AG04450 (cell line): ENCODE measurements at regions not wholly inside any gene's neighbourhood (a gene's known extent, or its start where the extent isn't known, plus 50 kb on each side); places are given as distances from the start of the nearest gene placed in this dataset.

Source experiments
- CTCF ChIA-PET: fragments of 300-600, 350-600 bp; formaldehyde crosslinking; extraction: SDS; loops from one replicate; lab custom pipeline; 2022; ENCODE audit warnings: antibody characterized with exemption, inconsistent platforms; lab: Charles Lee
- POLR2A ChIA-PET: fragments of 350-600 bp; formaldehyde crosslinking; extraction: SDS; loops from one replicate; lab custom pipeline; 2021; ENCODE audit warnings: antibody characterized with exemption, inconsistent platforms; lab: Yijun Ruan, JAX
- DNase-seq: peaks from one replicate; pipeline ENCODE4 v3.0.0-alpha.2; 2011; ENCODE audit warnings: low read depth, low spot score
- H3K27ac ChIP-seq: one replicate; pipeline ENCODE4 v1.5.1; 2012; ENCODE audit warnings: low read depth, low read length, control low read depth
- H3K27me3 ChIP-seq: one replicate; pipeline ENCODE4 v1.6.0; 2012; ENCODE audit warnings: low read length; ENCODE audit not compliant: control insufficient read depth, insufficient read depth
- H3K4me3 ChIP-seq: 2 replicates; pipeline ENCODE4 v1.5.1; 2011; ENCODE audit warnings: mild to moderate bottlenecking, low read depth, low read length, control low read depth
- H3K9me3 ChIP-seq: 2 replicates; pipeline ENCODE4 v1.5.1; 2012; ENCODE audit warnings: low read length; ENCODE audit not compliant: control insufficient read depth, insufficient read depth
- TF ChIP-seq, protein P1 (sequence below): IDR thresholded peaks from 2 replicates; pipeline ENCODE4 v1.5.1; 2011; ENCODE audit warnings: low read depth, low read length, control low read depth, inconsistent platforms

GRCh38 chr20:62573817-62574216 is 68.5 kb upstream of the SLCO4A1 start:
- no peak overlapping the region for H3K4me3 ChIP-seq
- H3K27me3 ChIP-seq, result peaks cover 16% of the 10 kb centered on the region
- POLR2A ChIA-PET, result no interaction called here
- CTCF ChIA-PET, result no interaction called here
- no peak overlapping the region for H3K27ac ChIP-seq
- no peak for DNase-seq
- H3K9me3 ChIP-seq, result peaks cover 5% of the 10 kb centered on the region
- TF ChIP-seq, protein P1, sequence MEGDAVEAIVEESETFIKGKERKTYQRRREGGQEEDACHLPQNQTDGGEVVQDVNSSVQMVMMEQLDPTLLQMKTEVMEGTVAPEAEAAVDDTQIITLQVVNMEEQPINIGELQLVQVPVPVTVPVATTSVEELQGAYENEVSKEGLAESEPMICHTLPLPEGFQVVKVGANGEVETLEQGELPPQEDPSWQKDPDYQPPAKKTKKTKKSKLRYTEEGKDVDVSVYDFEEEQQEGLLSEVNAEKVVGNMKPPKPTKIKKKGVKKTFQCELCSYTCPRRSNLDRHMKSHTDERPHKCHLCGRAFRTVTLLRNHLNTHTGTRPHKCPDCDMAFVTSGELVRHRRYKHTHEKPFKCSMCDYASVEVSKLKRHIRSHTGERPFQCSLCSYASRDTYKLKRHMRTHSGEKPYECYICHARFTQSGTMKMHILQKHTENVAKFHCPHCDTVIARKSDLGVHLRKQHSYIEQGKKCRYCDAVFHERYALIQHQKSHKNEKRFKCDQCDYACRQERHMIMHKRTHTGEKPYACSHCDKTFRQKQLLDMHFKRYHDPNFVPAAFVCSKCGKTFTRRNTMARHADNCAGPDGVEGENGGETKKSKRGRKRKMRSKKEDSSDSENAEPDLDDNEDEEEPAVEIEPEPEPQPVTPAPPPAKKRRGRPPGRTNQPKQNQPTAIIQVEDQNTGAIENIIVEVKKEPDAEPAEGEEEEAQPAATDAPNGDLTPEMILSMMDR, result no peak

DNA sequence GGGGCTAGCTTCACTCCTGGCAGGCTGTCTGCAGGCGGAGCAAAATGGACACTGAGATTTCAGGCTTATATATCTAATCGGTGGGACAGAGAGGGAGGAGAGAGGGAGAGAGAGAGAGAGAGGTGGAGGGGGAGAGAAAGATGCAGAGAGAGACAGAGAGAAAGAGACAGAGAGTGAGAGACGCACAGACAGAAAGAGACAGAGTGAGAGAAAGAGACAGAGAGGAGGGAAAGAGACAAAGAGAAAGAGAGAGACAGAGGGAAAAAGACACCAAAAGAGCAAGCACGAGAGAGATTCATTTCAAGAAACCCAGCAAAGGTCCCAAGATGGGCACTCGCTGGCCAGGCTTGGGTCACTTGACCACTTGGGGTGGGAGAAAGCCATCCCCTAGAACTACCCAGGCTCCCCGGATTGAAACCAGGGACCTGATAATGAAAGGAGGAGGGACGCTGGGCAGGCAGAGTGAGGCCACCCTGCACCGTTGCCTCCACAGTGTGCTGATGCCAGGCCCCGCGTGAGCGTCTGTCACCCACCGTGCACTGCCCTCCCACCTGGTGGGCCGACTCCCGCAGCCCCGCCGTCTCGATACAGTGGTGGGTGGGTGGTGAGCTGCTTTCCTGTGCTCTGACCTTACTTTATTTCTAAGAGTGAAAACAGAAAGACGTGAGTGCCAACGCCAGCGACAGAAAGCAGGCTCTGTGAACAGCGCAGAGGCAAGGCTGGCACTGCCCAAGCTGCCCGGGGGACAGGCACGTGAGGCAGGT is 67.9 kb upstream of the SLCO4A1 start:
- peaks cover 16% of the 10 kb centered on the region for H3K27me3 ChIP-seq
- peaks cover 5% of the 10 kb centered on the region for H3K9me3 ChIP-seq
- H3K27ac ChIP-seq, result no peak overlapping the region
- H3K4me3 ChIP-seq, result no peak overlapping the region
- no peak for DNase-seq
- ChIA-PET POLR2A (no interaction called here), CTCF (no interaction called here)
- TF ChIP-seq, protein P1, result no peak

- TF ChIP-seq, protein P1, result no peak
- Histone ChIP-seq H3K4me3 (no peak overlapping the region), H3K27me3 (peaks cover 23% of the 10 kb centered on the region), H3K9me3 (peaks cover 5% of the 10 kb centered on the region), H3K27ac (no peak overlapping the region)
- POLR2A ChIA-PET, result no interaction called here
- DNase-seq, result no peak
- CTCF ChIA-PET, result interaction anchor here (1.8 kb wide), 1 partner anchor 41 kb away, joined by 6 read pairs; no protein-coding TSS in a partner anchor
These were observed 66.2 kb upstream of the SLCO4A1 start for GRCh38 chr20:62575976-62576722.

DNA sequence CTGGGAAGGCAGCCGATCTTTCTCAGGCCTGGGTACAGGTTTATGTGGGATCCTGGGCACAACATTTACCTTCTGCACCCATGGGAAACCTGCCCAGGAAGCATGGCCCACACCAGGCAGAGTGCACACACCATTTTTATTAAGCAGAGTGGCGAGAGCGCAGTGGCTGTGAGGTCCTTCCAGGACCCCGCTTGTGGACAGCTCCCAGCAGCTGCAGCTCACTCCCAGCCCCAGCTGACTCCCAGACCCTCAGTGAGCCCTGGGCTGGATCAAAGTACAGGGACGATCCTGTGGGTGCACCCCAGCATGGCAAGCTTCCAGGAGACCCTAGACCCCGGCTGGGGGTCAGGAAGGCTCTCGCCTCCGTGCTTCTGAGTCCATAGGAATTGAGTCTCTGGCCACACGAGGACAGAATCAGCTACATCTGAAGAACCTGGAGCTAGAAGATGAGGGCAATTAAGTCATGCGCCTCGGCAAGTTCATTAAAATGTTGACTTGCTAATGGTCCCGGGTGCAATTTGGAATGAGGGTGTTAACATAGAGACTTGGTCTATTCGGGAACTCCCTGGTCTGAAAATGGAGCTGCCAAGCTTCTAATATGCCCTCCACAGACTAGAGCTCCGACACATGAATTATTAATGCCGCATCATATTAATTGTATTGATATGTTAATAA is 65.4 kb upstream of the SLCO4A1 start:
- POLR2A ChIA-PET, result no interaction called here

More for the DNA sequence above, 65.4 kb upstream of the SLCO4A1 start:
- no peak overlapping the region for H3K27ac ChIP-seq
- no peak for DNase-seq
- no peak overlapping the region for H3K4me3 ChIP-seq
- peaks cover 28% of the 10 kb centered on the region for H3K27me3 ChIP-seq
- H3K9me3 ChIP-seq, result peaks cover 2% of the 10 kb centered on the region
- TF ChIP-seq, protein P1, result no peak
- CTCF ChIA-PET, result interaction anchor here (1.8 kb wide), 1 partner anchor 40 kb away, joined by 6 read pairs; no protein-coding TSS in a partner anchor
